ENCODE measurements at regions not wholly inside any gene's neighbourhood (a gene's known extent, or its start where the extent isn't known, plus 50 kb on each side); places are given as distances from the start of the nearest gene placed in this dataset.

DNA sequence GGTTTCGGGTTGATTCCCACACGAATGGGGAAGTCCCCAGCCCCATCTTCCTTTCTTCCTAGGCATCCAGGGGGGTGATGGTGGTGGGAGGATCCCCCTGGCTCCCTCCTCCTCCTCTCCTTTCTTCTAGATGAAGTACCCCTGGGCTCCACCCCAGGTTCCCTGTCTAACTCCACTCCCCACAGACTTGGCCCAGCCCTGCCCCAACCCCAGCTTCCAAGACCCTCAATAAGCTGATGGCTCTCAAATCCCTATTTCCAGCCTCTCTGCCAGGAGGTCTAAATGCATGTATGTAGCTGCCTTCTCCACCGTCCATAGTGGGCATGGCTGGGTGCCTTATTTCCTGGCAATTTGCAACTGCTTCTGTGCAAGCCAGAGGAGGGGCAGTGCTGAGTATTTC, 383.7 kb downstream of the BCL11B start:
- TF ChIP-seq, protein P1, sequence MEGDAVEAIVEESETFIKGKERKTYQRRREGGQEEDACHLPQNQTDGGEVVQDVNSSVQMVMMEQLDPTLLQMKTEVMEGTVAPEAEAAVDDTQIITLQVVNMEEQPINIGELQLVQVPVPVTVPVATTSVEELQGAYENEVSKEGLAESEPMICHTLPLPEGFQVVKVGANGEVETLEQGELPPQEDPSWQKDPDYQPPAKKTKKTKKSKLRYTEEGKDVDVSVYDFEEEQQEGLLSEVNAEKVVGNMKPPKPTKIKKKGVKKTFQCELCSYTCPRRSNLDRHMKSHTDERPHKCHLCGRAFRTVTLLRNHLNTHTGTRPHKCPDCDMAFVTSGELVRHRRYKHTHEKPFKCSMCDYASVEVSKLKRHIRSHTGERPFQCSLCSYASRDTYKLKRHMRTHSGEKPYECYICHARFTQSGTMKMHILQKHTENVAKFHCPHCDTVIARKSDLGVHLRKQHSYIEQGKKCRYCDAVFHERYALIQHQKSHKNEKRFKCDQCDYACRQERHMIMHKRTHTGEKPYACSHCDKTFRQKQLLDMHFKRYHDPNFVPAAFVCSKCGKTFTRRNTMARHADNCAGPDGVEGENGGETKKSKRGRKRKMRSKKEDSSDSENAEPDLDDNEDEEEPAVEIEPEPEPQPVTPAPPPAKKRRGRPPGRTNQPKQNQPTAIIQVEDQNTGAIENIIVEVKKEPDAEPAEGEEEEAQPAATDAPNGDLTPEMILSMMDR (IDR thresholded peaks at IDR 0.05; ENCODE audit: control insufficient read depth, extremely low read depth, insufficient read depth), result no peak
- no peak overlapping the region for H3K4me3 ChIP-seq (ENCODE audit: low read depth, low read length)
- DNase-seq (ENCODE audit: low read depth), result no peak

DNA sequence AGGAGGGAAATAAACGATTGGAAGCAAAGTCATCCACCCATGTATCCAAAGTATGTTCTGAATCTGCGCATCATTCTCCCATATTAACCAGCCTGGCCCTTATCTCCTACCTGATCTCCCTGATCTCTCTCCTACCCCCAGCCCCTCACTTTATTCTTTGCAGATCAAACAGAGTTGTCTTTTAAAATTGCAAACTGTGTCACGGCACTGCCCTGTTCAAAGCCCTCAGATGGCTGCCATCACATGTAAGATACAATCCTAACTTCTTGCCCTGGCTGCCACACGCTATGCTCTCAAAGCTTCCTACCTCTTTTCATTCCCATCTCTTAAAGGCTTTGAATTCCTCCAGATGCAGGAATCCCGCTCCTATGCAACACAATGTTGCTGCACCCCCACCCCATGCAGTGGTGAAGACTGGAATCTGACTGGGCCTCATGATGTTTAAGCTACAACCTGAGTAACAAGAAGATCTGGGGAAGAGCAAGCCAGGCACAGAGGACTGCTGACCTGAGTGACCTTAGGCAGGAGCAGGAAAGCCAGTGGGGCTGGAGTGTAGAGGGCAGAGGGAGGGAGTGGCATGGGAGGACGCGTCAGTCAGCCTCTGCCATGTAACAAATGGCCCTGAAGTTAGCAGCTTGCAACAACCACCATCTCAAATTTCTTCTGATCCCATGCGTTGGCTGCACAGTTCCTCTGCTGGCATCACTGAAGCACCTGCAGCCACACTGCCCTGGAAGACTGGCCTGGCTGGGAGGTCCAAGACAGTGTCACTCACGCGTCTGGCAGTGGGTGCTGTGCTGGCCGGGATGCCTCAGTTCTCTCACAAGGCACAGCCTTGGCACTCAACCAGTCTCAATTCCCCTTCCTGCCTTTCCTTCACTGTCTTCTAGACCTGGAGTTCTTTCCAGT, 382.8 kb downstream of the BCL11B start:
- H3K4me3 ChIP-seq (ENCODE audit: low read depth, low read length), result no peak overlapping the region
- no peak for DNase-seq (ENCODE audit: low read depth)
- TF ChIP-seq, protein P1 (IDR thresholded peaks at IDR 0.05; ENCODE audit: control insufficient read depth, extremely low read depth, insufficient read depth), result no peak

DNA sequence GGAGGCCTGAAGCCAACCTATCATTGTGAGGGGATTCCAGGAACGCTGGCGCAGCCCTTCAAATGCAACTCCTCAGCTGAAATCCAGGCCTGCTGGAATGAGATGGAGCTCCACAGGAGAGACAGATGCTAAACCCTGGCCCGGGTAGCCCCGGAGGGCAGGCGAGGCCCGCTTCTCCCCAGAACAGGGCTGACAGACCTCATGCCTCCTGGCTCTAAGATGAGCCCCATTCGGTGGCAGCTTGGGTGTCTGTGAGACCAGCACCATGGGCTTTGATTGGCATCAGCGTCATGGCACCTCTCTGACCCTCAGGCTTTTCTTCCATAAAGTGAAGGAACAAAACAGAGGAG, 382.2 kb downstream of the BCL11B start:
- TF ChIP-seq, protein P1 (IDR thresholded peaks at IDR 0.05; ENCODE audit: control insufficient read depth, extremely low read depth, insufficient read depth), result no peak
- DNase-seq (ENCODE audit: low read depth), result no peak
- no peak overlapping the region for H3K4me3 ChIP-seq (ENCODE audit: low read depth, low read length)

DNA sequence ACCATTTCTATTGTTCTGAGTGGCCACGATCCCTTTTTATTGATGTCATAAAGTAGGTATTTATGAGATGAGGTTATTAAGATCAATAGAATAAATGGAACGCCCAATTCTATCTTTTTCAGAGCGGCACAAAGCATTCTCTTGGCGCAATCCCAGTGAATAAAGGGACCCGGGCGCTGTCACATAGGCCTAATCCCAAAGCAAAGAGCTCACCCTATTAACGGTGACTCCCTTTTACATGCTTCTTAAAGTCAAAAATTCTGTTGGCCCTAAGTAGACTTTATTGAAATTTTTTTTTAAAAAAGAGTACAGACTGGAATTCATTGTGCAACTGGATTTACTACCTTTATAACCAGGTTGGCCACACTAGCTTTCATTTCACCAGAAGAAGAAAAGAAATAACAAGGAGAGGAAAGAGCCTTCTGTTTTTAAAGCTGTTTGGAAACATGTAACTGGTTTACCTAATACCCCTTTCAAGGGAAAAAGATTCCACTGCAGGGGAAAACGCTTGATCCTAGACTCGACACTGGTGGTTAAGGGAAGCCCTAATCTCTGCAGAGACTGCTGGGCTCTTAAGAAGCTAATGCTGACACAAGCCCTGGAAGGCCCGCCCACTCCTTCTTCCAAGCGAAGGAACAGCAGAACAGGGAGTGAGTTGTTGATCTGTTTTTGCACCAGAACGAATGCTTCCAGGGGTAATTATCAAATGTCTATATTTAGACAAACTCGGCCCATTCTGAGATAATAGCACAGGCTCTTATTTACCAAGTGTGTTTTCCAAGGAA, 381.2 kb downstream of the BCL11B start:
- no peak for DNase-seq (ENCODE audit: low read depth)
- H3K4me3 ChIP-seq (ENCODE audit: low read depth, low read length), result no peak overlapping the region
- TF ChIP-seq, protein P1 (IDR thresholded peaks at IDR 0.05; ENCODE audit: control insufficient read depth, extremely low read depth, insufficient read depth), result no peak

DNA sequence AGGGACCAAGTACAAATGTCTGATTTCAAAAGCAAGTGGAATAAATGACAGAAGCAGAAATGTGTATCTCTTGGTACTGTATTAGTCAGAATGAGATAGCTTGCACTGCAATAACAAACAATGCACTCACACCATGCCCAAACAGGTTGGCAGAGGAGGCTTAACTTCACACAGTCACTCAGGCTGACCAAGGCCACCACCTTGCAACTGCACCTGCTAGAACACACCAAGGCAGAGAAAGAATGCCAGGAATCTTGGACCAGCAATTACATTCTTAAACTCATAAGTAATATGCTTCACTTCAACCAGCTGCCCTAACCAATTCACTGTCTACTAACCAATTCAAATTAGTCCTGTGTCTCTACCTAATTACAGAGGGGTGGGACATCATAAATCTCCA, 378.3 kb downstream of the BCL11B start:
- DNase-seq (ENCODE audit: low read depth), result no peak
- TF ChIP-seq, protein P1 (IDR thresholded peaks at IDR 0.05; ENCODE audit: control insufficient read depth, extremely low read depth, insufficient read depth), result no peak
- no peak overlapping the region for H3K4me3 ChIP-seq (ENCODE audit: low read depth, low read length)

DNA sequence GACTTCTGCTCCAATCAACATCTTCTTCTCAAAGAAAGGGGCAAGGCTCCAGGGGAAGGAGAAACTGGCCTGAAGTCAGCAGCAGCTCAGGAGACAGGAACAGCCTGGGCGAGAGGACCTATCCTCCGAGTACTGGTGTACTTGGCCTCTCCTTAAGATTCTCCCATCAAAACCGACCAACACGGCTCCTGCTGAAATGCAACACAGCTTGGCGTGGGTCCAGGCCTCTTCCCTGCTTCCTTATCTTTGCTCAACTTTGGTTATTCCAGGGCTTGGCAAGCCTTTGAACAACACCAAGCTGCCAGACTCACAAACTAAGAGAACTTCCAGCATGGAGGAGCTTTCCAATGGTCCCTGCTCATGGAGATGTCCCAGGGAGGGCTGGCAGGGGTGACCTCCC, 377.4 kb downstream of the BCL11B start:
- DNase-seq (ENCODE audit: low read depth), result no peak
- H3K4me3 ChIP-seq (ENCODE audit: low read depth, low read length), result no peak overlapping the region
- TF ChIP-seq, protein P1 (IDR thresholded peaks at IDR 0.05; ENCODE audit: control insufficient read depth, extremely low read depth, insufficient read depth), result no peak

Measured in LNCaP clone FGC (cell line).